GM12878 (cell line): ENCODE measurements at regions not wholly inside any gene's neighbourhood (a gene's known extent, or its start where the extent isn't known, plus 50 kb on each side); places are given as distances from the start of the nearest gene placed in this dataset.

Experiments used
- ATAC-seq: fragments of 200-7000 bp; cut with Tn5 transposase; 3 replicates; pipeline ENCODE4 v1.9.1; 2020; ENCODE audit warnings: mild to moderate bottlenecking, moderate library complexity
- BruUV-seq: library from RNA; stranded (reverse); fragments of 400-500 nt; replicated peaks from 2 replicates; lab custom pipeline; 2021; lab: Mats Ljungman, UMichigan
- CTCF ChIA-PET: fragments of 300-600 bp; sonication (Branson Sonifier 250); formaldehyde crosslinking; extraction: SDS; loops from one replicate; lab custom pipeline; 2021; ENCODE audit warnings: inconsistent platforms; lab: Yijun Ruan, JAX
- POLR2A ChIA-PET: fragments of 350-600 bp; formaldehyde crosslinking; extraction: SDS; loops from one replicate; lab custom pipeline; 2021; ENCODE audit warnings: inconsistent platforms; lab: Charles Lee
- RAD21 ChIA-PET: fragments of 300-600 bp; sonication (Branson Sonifier 250); formaldehyde crosslinking; loops from one replicate; lab custom pipeline; 2023; ENCODE audit warnings: antibody characterized with exemption; ENCODE audit not compliant: unreplicated experiment; lab: Charles Lee
- SMC1A ChIA-PET: fragments of 300-600 bp; sonication (Branson Sonifier 250); formaldehyde crosslinking; loops from one replicate; lab custom pipeline; 2023; ENCODE audit not compliant: unreplicated experiment, uncharacterized antibody; lab: Charles Lee
- DNase-seq: peaks from one replicate; pipeline ENCODE4 v3.0.0-alpha.2; 2011; ENCODE audit warnings: low read depth, low spot score
- FAIRE-seq: peaks from 3 replicates; lab custom pipeline; 2011; peaks lifted over from hg19 to GRCh38; lab: Jason Lieb, UNC
- H2AFZ ChIP-seq: 2 replicates; pipeline ENCODE4 v1.6.0; 2011; ENCODE audit warnings: low read depth, low read length, control low read depth; ENCODE audit not compliant: control insufficient read depth
- H3K27ac ChIP-seq: 2 replicates; pipeline ENCODE4 v1.5.1; 2011; ENCODE audit warnings: control low read depth; ENCODE audit not compliant: control insufficient read depth, insufficient read depth
- H3K27me3 ChIP-seq, 2 experiments: replicated peaks in 1 of 2; 2 replicates each; pipeline versions ENCODE4 v1.6.0 to v1.6.1; 2011; ENCODE audit warnings: low read length in 1 of 2; ENCODE audit not compliant: control insufficient read depth in 2 of 2, insufficient read depth in 2 of 2
- H3K36me3 ChIP-seq, 2 experiments: 2 replicates each; pipeline ENCODE4 v1.5.1; 2011; ENCODE audit warnings: low read length in 1 of 2; ENCODE audit not compliant: control insufficient read depth in 2 of 2, insufficient read depth in 2 of 2
- H3K4me1 ChIP-seq: 2 replicates; pipeline ENCODE4 v1.6.1; 2011; ENCODE audit warnings: mild to moderate bottlenecking, low read length, moderate library complexity, mixed read lengths; ENCODE audit not compliant: control insufficient read depth, insufficient read depth
- H3K4me2 ChIP-seq: 2 replicates; pipeline ENCODE4 v1.6.0; 2011; ENCODE audit warnings: control low read depth; ENCODE audit not compliant: control insufficient read depth, insufficient read depth
- H3K4me3 ChIP-seq: fragments of 200-600 bp; sonication (generic); 2 replicates; pipeline ENCODE4 v1.5.1; 2016
- H3K79me2 ChIP-seq: 2 replicates; pipeline ENCODE4 v1.6.0; 2011; ENCODE audit warnings: low read length; ENCODE audit not compliant: control insufficient read depth, insufficient read depth
- H3K9ac ChIP-seq: 2 replicates; pipeline ENCODE4 v1.8.0; 2011; ENCODE audit warnings: low read length, control low read depth, mixed read lengths; ENCODE audit not compliant: control insufficient read depth, insufficient read depth
- H3K9me3 ChIP-seq: replicated peaks from 3 replicates; pipeline ENCODE4 v1.5.1; 2011; ENCODE audit warnings: mild to moderate bottlenecking, low read length; ENCODE audit not compliant: control insufficient read depth, insufficient read depth
- H4K20me1 ChIP-seq: 2 replicates; pipeline ENCODE4 v1.6.0; 2011; ENCODE audit not compliant: control insufficient read depth, insufficient read depth
- BHLHE40 ChIP-seq, 2 experiments: fragments of 450-650 bp in 1 of 2; IDR thresholded peaks; 2 replicates each; pipeline ENCODE4 v1.6.1; 2011 to 2017; ENCODE audit warnings: low read depth in 2 of 2, borderline replicate concordance in 1 of 2, improper control_type of control experiment in 1 of 2, low read length in 1 of 2, mild to moderate bottlenecking in 1 of 2
- CHD4 ChIP-seq: fragments of 200-600 bp; sonication (generic); IDR thresholded peaks from 2 replicates; pipeline ENCODE4 v1.6.1; 2016; ENCODE audit warnings: mild to moderate bottlenecking
- KLF5 ChIP-seq: fragments of 450-650 bp; IDR thresholded peaks from 2 replicates; pipeline ENCODE4 v1.6.1; 2014; ENCODE audit warnings: mild to moderate bottlenecking; ENCODE audit not compliant: partially characterized antibody
- NFIC ChIP-seq: IDR thresholded peaks from 2 replicates; pipeline ENCODE4 v1.6.1; 2012; ENCODE audit warnings: low read depth, mild to moderate bottlenecking, inconsistent platforms, low read length, moderate library complexity
- NRF1 ChIP-seq: conservative IDR thresholded peaks from 2 replicates; pipeline ENCODE4 v1.6.1; 2011; ENCODE audit warnings: mild to moderate bottlenecking, low read depth, low read length, improper control_type of control experiment
- POLR2AphosphoS2 ChIP-seq: IDR thresholded peaks from 2 replicates; pipeline ENCODE4 v1.6.1; 2011; ENCODE audit warnings: low read depth, mild to moderate bottlenecking, low read length, improper control_type of control experiment, moderate library complexity
- RELA ChIP-seq: fragments of 450-650 bp; IDR thresholded peaks from 2 replicates; pipeline ENCODE4 v1.8.0; 2014; ENCODE audit warnings: borderline replicate concordance; ENCODE audit not compliant: partially characterized antibody
- SUPT20H ChIP-seq: IDR thresholded peaks from 2 replicates; pipeline ENCODE4 v1.6.1; 2011; ENCODE audit warnings: low read depth, mild to moderate bottlenecking, low read length, moderate library complexity, borderline replicate concordance; ENCODE audit not compliant: control insufficient read depth
- ZBED1 ChIP-seq: IDR thresholded peaks from 2 replicates; pipeline ENCODE4 v1.6.1; 2016; ENCODE audit warnings: borderline replicate concordance
- WGBS: methylation state at CpG from one replicate; pipeline ENCODE4 v1.1.6; 2016; ENCODE audit warnings: low lambda C conversion rate; ENCODE audit not compliant: insufficient replicate concordance, insufficient coverage; ENCODE audit errors: missing lambda C conversion rate; 5-methylcytosine and 5-hydroxymethylcytosine counted together
- in situ Hi-C: fragments of 300-500 bp; cut with MboI; formaldehyde crosslinking; loops from 9 replicates; pipeline ENCODE4 v1.14.3; 2018; ENCODE audit warnings: mixed read lengths
- intact Hi-C: fragments of 100-400 bp; cut with micrococcal nuclease; formaldehyde crosslinking; loops from one replicate; pipeline ENCODE4 v1.14.2; 2022; ENCODE audit not compliant: unreplicated experiment
- TF ChIP-seq, protein P1 (sequence below): fragments of 450-650 bp; IDR thresholded peaks from 2 replicates; pipeline ENCODE4 v1.6.1; 2017; ENCODE audit warnings: antibody characterized with exemption, mild to moderate bottlenecking, moderate library complexity
- TF ChIP-seq, protein P2 (sequence below): IDR thresholded peaks from 2 replicates; pipeline ENCODE4 v1.6.1; 2011; ENCODE audit warnings: low read depth, mild to moderate bottlenecking, low read length, moderate library complexity, borderline replicate concordance; ENCODE audit errors: extremely low read depth
- TF ChIP-seq, protein P3 (sequence below): fragments of 150-350 bp; IDR thresholded peaks from 2 replicates; pipeline ENCODE4 v1.6.1; 2016; ENCODE audit warnings: low read depth, low read length
- TF ChIP-seq, protein P4 (sequence below): IDR thresholded peaks from 2 replicates; pipeline ENCODE4 v1.6.1; 2012; ENCODE audit warnings: low read depth, low read length, improper control_type of control experiment
- TF ChIP-seq, protein P5 (sequence below): IDR thresholded peaks from 2 replicates; pipeline ENCODE4 v1.6.1; 2012; ENCODE audit warnings: low read depth, low read length, improper control_type of control experiment

DNA sequence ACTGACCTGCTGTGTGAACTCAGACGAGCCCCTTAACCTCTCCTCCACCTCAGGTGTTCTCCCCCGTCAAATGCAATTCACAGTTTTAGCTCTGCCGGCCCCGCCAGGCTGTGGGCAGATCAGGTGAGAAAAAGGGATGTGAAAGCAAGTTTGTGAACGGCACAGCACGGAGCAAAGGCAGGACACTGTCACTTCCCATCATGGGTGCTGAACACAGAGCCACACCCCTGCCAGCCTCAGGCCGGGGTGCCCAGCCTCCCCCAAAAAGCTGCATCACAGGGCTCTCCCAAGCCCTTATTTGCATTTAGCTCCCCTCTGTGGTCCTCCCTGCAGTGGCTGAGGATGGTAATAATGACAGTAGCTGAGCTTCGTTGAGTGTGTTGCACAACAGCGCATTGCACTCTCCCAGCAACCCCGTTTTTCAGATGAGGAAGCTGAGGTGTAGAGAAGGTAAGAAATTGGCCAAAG, 88.8 kb upstream of the TNRC6C start (continued):
- TF ChIP-seq, protein P1, sequence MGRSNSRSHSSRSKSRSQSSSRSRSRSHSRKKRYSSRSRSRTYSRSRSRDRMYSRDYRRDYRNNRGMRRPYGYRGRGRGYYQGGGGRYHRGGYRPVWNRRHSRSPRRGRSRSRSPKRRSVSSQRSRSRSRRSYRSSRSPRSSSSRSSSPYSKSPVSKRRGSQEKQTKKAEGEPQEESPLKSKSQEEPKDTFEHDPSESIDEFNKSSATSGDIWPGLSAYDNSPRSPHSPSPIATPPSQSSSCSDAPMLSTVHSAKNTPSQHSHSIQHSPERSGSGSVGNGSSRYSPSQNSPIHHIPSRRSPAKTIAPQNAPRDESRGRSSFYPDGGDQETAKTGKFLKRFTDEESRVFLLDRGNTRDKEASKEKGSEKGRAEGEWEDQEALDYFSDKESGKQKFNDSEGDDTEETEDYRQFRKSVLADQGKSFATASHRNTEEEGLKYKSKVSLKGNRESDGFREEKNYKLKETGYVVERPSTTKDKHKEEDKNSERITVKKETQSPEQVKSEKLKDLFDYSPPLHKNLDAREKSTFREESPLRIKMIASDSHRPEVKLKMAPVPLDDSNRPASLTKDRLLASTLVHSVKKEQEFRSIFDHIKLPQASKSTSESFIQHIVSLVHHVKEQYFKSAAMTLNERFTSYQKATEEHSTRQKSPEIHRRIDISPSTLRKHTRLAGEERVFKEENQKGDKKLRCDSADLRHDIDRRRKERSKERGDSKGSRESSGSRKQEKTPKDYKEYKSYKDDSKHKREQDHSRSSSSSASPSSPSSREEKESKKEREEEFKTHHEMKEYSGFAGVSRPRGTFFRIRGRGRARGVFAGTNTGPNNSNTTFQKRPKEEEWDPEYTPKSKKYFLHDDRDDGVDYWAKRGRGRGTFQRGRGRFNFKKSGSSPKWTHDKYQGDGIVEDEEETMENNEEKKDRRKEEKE, result no peak
- TF ChIP-seq CHD4 (no peak), KLF5 (no peak), BHLHE40 (IDR thresholded peaks at IDR 0.05; ENCODE audit: borderline replicate concordance in 1 of 2, low read depth in 2 of 2, low read length in 1 of 2) (peak; percentile 95 to 97), ZBED1 (no peak)
- TF ChIP-seq, protein P2, sequence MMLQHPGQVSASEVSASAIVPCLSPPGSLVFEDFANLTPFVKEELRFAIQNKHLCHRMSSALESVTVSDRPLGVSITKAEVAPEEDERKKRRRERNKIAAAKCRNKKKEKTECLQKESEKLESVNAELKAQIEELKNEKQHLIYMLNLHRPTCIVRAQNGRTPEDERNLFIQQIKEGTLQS, result no peak

DNA sequence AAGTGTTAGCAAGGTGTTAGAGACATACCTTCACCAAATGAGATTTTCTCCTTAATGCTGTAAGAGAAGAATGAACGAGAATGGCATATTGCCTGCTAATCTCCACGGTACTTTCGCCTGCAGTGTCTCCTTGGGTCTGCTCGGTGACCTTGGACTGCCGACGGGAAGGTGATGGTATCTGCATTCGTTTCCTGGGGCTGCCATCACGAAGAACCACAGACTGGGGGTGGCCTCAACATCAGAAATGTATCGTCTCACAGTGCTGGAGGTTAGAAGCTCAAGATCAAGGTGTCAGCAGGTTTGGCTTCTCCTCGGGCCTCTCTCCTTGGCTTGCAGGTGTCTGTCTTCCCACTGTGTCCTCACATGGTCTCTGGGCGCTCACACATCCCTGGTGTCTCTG, 86.3 kb upstream of the TNRC6C start:
- ChIA-PET CTCF (no interaction called here), RAD21 (no interaction called here), SMC1A (no interaction called here), POLR2A (no interaction called here)
- Histone ChIP-seq H2AFZ (no peak overlapping the region), H3K4me1 (peaks cover 21% of the 10 kb centered on the region), H4K20me1 (no peaks in the 10 kb centered on the region), H3K9ac (no peak overlapping the region), H3K9me3 (peaks cover 15% of the 10 kb centered on the region), H3K4me3 (no peak overlapping the region), H3K79me2 (no peaks in the 10 kb centered on the region), H3K4me2 (no peak overlapping the region), H3K27me3 (peaks cover 0 to 4% of the 10 kb centered on the region in 2 experiments; a peak in 1 of 4 replicates), H3K36me3 (no peaks in the 10 kb centered on the region), H3K27ac (no peak overlapping the region)
- FAIRE-seq (no peak), DNase-seq (no peak), ATAC-seq (no peak)
- in situ Hi-C loops (no loop called here), intact Hi-C loops (no loop called here)
- no TSS peak for BruUV-seq
- WGBS, result 59% methylated on average over 11 of the region's 11 CpGs
- TF ChIP-seq NFIC, result no peak
- TF ChIP-seq POLR2AphosphoS2, result no peak
- TF ChIP-seq, protein P3, sequence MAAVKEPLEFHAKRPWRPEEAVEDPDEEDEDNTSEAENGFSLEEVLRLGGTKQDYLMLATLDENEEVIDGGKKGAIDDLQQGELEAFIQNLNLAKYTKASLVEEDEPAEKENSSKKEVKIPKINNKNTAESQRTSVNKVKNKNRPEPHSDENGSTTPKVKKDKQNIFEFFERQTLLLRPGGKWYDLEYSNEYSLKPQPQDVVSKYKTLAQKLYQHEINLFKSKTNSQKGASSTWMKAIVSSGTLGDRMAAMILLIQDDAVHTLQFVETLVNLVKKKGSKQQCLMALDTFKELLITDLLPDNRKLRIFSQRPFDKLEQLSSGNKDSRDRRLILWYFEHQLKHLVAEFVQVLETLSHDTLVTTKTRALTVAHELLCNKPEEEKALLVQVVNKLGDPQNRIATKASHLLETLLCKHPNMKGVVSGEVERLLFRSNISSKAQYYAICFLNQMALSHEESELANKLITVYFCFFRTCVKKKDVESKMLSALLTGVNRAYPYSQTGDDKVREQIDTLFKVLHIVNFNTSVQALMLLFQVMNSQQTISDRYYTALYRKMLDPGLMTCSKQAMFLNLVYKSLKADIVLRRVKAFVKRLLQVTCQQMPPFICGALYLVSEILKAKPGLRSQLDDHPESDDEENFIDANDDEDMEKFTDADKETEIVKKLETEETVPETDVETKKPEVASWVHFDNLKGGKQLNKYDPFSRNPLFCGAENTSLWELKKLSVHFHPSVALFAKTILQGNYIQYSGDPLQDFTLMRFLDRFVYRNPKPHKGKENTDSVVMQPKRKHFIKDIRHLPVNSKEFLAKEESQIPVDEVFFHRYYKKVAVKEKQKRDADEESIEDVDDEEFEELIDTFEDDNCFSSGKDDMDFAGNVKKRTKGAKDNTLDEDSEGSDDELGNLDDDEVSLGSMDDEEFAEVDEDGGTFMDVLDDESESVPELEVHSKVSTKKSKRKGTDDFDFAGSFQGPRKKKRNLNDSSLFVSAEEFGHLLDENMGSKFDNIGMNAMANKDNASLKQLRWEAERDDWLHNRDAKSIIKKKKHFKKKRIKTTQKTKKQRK, result no peak
- TF ChIP-seq NRF1, result no peak
- TF ChIP-seq, protein P4, sequence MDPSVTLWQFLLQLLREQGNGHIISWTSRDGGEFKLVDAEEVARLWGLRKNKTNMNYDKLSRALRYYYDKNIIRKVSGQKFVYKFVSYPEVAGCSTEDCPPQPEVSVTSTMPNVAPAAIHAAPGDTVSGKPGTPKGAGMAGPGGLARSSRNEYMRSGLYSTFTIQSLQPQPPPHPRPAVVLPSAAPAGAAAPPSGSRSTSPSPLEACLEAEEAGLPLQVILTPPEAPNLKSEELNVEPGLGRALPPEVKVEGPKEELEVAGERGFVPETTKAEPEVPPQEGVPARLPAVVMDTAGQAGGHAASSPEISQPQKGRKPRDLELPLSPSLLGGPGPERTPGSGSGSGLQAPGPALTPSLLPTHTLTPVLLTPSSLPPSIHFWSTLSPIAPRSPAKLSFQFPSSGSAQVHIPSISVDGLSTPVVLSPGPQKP, result no peak
- no peak for TF ChIP-seq SUPT20H
- TF ChIP-seq, protein P5, sequence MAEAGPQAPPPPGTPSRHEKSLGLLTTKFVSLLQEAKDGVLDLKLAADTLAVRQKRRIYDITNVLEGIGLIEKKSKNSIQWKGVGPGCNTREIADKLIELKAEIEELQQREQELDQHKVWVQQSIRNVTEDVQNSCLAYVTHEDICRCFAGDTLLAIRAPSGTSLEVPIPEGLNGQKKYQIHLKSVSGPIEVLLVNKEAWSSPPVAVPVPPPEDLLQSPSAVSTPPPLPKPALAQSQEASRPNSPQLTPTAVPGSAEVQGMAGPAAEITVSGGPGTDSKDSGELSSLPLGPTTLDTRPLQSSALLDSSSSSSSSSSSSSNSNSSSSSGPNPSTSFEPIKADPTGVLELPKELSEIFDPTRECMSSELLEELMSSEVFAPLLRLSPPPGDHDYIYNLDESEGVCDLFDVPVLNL, result no peak
- TF ChIP-seq RELA, result no peak
